Fibroblast of lung (primary cell): ENCODE measurements at regions not wholly inside any gene's neighbourhood (a gene's known extent, or its start where the extent isn't known, plus 50 kb on each side); places are given as distances from the start of the nearest gene placed in this dataset.

Source experiments
- DNase-seq, 2 donors: peaks; one replicate each; pipeline versions ENCODE4 v3.0.0 to v3.0.0-alpha.2; 2010; ENCODE audit warnings: low read depth in 2 of 2
- H2AFZ ChIP-seq: 2 replicates; pipeline ENCODE4 v1.5.1; 2012; ENCODE audit warnings: low read length, control low read depth, inconsistent platforms
- H3K27ac ChIP-seq: 2 replicates; pipeline ENCODE4 v1.5.1; 2011; ENCODE audit warnings: low read length, control low read depth; ENCODE audit not compliant: insufficient read depth
- H3K27me3 ChIP-seq: 2 replicates; pipeline ENCODE4 v1.5.1; 2011; ENCODE audit warnings: mild to moderate bottlenecking, low read length; ENCODE audit not compliant: control insufficient read depth, insufficient read depth
- H3K36me3 ChIP-seq: 2 replicates; pipeline ENCODE4 v1.5.1; 2011; ENCODE audit warnings: low read length; ENCODE audit not compliant: control insufficient read depth, insufficient read depth
- H3K4me1 ChIP-seq: 2 replicates; pipeline ENCODE4 v1.5.1; 2011; ENCODE audit warnings: low read length; ENCODE audit not compliant: control insufficient read depth, insufficient read depth; ENCODE audit errors: extremely low read depth
- H3K4me2 ChIP-seq: 2 replicates; pipeline ENCODE4 v1.5.1; 2011; ENCODE audit warnings: low read length, control low read depth; ENCODE audit not compliant: insufficient read depth; ENCODE audit errors: extremely low read depth
- H3K4me3 ChIP-seq, 4 experiments: fragments of 200-600 bp in 1 of 4; sonication (generic) in 1 of 4; replicated peaks in 1 of 4; 2 replicates each; pipeline ENCODE4 v1.5.1; 2011 to 2016; ENCODE audit warnings: low read length in 4 of 4, low read depth in 3 of 4, mild to moderate bottlenecking in 3 of 4, control low read depth in 2 of 4, inconsistent platforms in 1 of 4, mixed read lengths in 1 of 4; ENCODE audit not compliant: insufficient read depth in 1 of 4; ENCODE audit errors: control extremely low read depth in 1 of 4
- H3K79me2 ChIP-seq: 2 replicates; pipeline ENCODE4 v1.5.1; 2012; ENCODE audit warnings: mild to moderate bottlenecking, low read length, inconsistent platforms; ENCODE audit not compliant: control insufficient read depth, insufficient read depth
- H3K9ac ChIP-seq: 2 replicates; pipeline ENCODE4 v1.5.1; 2011; ENCODE audit warnings: mild to moderate bottlenecking, low read length, control low read depth; ENCODE audit not compliant: insufficient read depth
- H3K9me3 ChIP-seq: 2 replicates; pipeline ENCODE4 v1.5.1; 2012; ENCODE audit warnings: low read depth, low read length; ENCODE audit not compliant: control insufficient read depth, insufficient read depth
- H4K20me1 ChIP-seq: 2 replicates; pipeline ENCODE4 v1.5.1; 2011; ENCODE audit warnings: low read length; ENCODE audit not compliant: control insufficient read depth, insufficient read depth; ENCODE audit errors: extremely low read depth
- CTCF ChIP-seq, 2 donors: IDR thresholded peaks in 1 of 2; conservative IDR thresholded peaks in 1 of 2; 1 replicate in 1 of 2; 2 replicates in 1 of 2; pipeline ENCODE4 v1.5.1; 2011 to 2012; ENCODE audit warnings: low read length in 2 of 2, control low read depth in 1 of 2, inconsistent platforms in 1 of 2, low read depth in 1 of 2, mild to moderate bottlenecking in 1 of 2
- EZH2 ChIP-seq: IDR thresholded peaks from 2 replicates; pipeline ENCODE4 v1.5.1; 2012; ENCODE audit warnings: low read length, control low read depth, mild to moderate bottlenecking; ENCODE audit errors: missing control alignments

- H3K4me1 ChIP-seq, result peaks cover 8% of the 10 kb centered on the region
- no peaks in the 10 kb centered on the region for H3K36me3 ChIP-seq
- TF ChIP-seq CTCF (conservative IDR thresholded peaks at IDR 0.05 in 1 of 2, IDR thresholded peaks at IDR 0.05 in 1 of 2; ENCODE audit: low read depth in 1 of 2, low read length in 2 of 2) (no peak), EZH2 (no peak)
- H3K9me3 ChIP-seq, result no peaks in the 10 kb centered on the region
- peak overlapping the region; percentile 51 for H3K27ac ChIP-seq
- H3K27me3 ChIP-seq, result no peaks in the 10 kb centered on the region
- peak; percentile 60 to 93 for DNase-seq
- H2AFZ ChIP-seq, result no peak overlapping the region
- peak overlapping the region; percentile 59 for H3K4me2 ChIP-seq
- H3K9ac ChIP-seq, result no peak overlapping the region
- no peaks in the 10 kb centered on the region for H4K20me1 ChIP-seq
- no peaks in the 10 kb centered on the region for H3K79me2 ChIP-seq
- H3K4me3 ChIP-seq, result no peak overlapping the region
These were observed 132.1 kb upstream of the NEIL3 start for GRCh38 chr4:177177541-177178081.

- H3K79me2 ChIP-seq, result no peaks in the 10 kb centered on the region
- H3K4me2 ChIP-seq, result no peak overlapping the region
- no peak overlapping the region for H3K4me3 ChIP-seq
- H3K4me1 ChIP-seq, result peaks cover 8% of the 10 kb centered on the region
- no peaks in the 10 kb centered on the region for H4K20me1 ChIP-seq
- no peak overlapping the region for H2AFZ ChIP-seq
- H3K36me3 ChIP-seq, result no peaks in the 10 kb centered on the region
- H3K9ac ChIP-seq, result no peak overlapping the region
- no peak overlapping the region for H3K27ac ChIP-seq
- DNase-seq, result no peak
- TF ChIP-seq EZH2 (no peak), CTCF (conservative IDR thresholded peaks at IDR 0.05 in 1 of 2, IDR thresholded peaks at IDR 0.05 in 1 of 2; ENCODE audit: low read depth in 1 of 2, low read length in 2 of 2) (no peak)
- no peaks in the 10 kb centered on the region for H3K27me3 ChIP-seq
- H3K9me3 ChIP-seq, result no peaks in the 10 kb centered on the region
These were observed 131.4 kb upstream of the NEIL3 start for GRCh38 chr4:177178246-177178645.

GRCh38 chr4:177182166-177182565 lies 127.5 kb upstream of the NEIL3 start:
- no peak overlapping the region for H3K4me3 ChIP-seq

More at GRCh38 chr4:177182166-177182565, 127.5 kb upstream of the NEIL3 start:
- peaks cover 11% of the 10 kb centered on the region for H3K4me1 ChIP-seq
- no peak for TF ChIP-seq EZH2
- TF ChIP-seq CTCF (conservative IDR thresholded peaks at IDR 0.05 in 1 of 2, IDR thresholded peaks at IDR 0.05 in 1 of 2; ENCODE audit: low read depth in 1 of 2, low read length in 2 of 2), result no peak
- no peak overlapping the region for H3K9ac ChIP-seq
- no peak overlapping the region for H3K4me2 ChIP-seq
- no peaks in the 10 kb centered on the region for H3K9me3 ChIP-seq
- DNase-seq, result peak; percentile 53 to 66
- no peaks in the 10 kb centered on the region for H3K27me3 ChIP-seq
- no peaks in the 10 kb centered on the region for H3K36me3 ChIP-seq
- no peak overlapping the region for H2AFZ ChIP-seq
- H3K79me2 ChIP-seq, result no peaks in the 10 kb centered on the region
- no peak overlapping the region for H3K27ac ChIP-seq
- H4K20me1 ChIP-seq, result no peaks in the 10 kb centered on the region
